Right lobe of liver (tissue), 6 donors: ENCODE measurements at regions not wholly inside any gene's neighbourhood (a gene's known extent, or its start where the extent isn't known, plus 50 kb on each side); places are given as distances from the start of the nearest gene placed in this dataset.
A peak's percentile ranks its signal among the peaks of the same experiment; 100 is the strongest.

Source experiments
- ATAC-seq, 4 donors: fragments of 200-7000 bp; cut with Tn5 transposase; one replicate each; pipeline ENCODE4 v1.9.1; 2020; ENCODE audit warnings: mild to moderate bottlenecking in 4 of 4, moderate library complexity in 4 of 4
- DNase-seq, 3 donors: peaks; one replicate each; pipeline ENCODE4 v3.0.0-alpha.2; 2020
- H3K27ac ChIP-seq, 3 donors: fragments of 200-600 bp; one replicate each; pipeline ENCODE4 v1.8.0; 2022
- H3K27me3 ChIP-seq, 2 donors: fragments of 200-600 bp; one replicate each; pipeline ENCODE4 v1.8.0; 2022
- H3K36me3 ChIP-seq, 4 donors: fragments of 200-600 bp; sonication (generic) in 1 of 4; one replicate each; pipeline versions ENCODE4 v1.5.1 to v1.8.0; 2017 to 2022; ENCODE audit warnings: control low read depth in 1 of 4
- H3K4me1 ChIP-seq, 4 donors: fragments of 200-600 bp; sonication (generic) in 1 of 4; one replicate each; pipeline versions ENCODE4 v1.5.1 to v1.8.0; 2017 to 2022; ENCODE audit warnings: control low read depth in 1 of 4
- H3K4me3 ChIP-seq, 3 donors: fragments of 200-600 bp; one replicate each; pipeline ENCODE4 v1.8.0; 2022
- H3K9me3 ChIP-seq, 4 donors: fragments of 200-600 bp; sonication (generic) in 1 of 4; one replicate each; pipeline versions ENCODE4 v1.5.1 to v1.8.0; 2017 to 2022; ENCODE audit warnings: control low read depth in 1 of 4
- CTCF ChIP-seq, 4 donors: fragments of 200-600 bp in 3 of 4; fragments of 450-650 bp in 1 of 4; IDR thresholded peaks; one replicate each; pipeline versions ENCODE4 v1.5.1 to v1.8.0; 2016 to 2022; ENCODE audit warnings: antibody characterized with exemption in 4 of 4, mild to moderate bottlenecking in 2 of 4
- POLR2A ChIP-seq: fragments of 450-650 bp; IDR thresholded peaks from one replicate; pipeline ENCODE4 v1.6.1; 2017; ENCODE audit warnings: antibody characterized with exemption, mild to moderate bottlenecking
- WGBS: methylation state at CpG from one replicate; pipeline ENCODE4 v1.1.6; 2018; ENCODE audit warnings: low coverage, low lambda C conversion rate; ENCODE audit not compliant: insufficient coverage; ENCODE audit errors: missing lambda C conversion rate; 5-methylcytosine and 5-hydroxymethylcytosine counted together
- intact Hi-C, 2 donors: fragments of 100-400 bp; cut with DNase I; formaldehyde crosslinking; loops; one replicate each; pipeline versions ENCODE4 v1.11.2 to v1.14.1; 2022
- donor health status: DM: no; HTN: yes; CAD: no.
- donor health status: DM: no; HTN: no; CAD: no.
- donor health status: DM: no; HTN: no; CAD: no.
- donor health status: DM: no; HTN: yes; CAD: no.
- donor health status: DM: no; HTN: yes; CAD: no.

- Histone ChIP-seq H3K4me1 (peaks cover 0 to 6% (median 0%) of the 10 kb centered on the region in 4 donors), H3K4me3 (no peak overlapping the region), H3K27me3 (no peaks in the 10 kb centered on the region), H3K27ac (no peak overlapping the region), H3K36me3 (no peaks in the 10 kb centered on the region), H3K9me3 (no peaks in the 10 kb centered on the region)
- TF ChIP-seq CTCF (IDR thresholded peaks at IDR 0.05) (peak in 3 of 4 donors; percentile 87 to 97 (median 95)), POLR2A (no peak)
- intact Hi-C loops, result no loop called here
- WGBS, result 5% methylated on average over 8 of the region's 15 CpGs
- peak; percentile 59 to 76 (median 64) for DNase-seq
- peak; percentile 78 to 93 (median 90) for ATAC-seq
Measured at GRCh38 chr1:96966536-96967138, 245.1 kb downstream of the PTBP2 start.

GRCh38 chr1:96967311-96967710, 245.7 kb downstream of the PTBP2 start:
- Histone ChIP-seq H3K9me3 (no peaks in the 10 kb centered on the region), H3K36me3 (no peaks in the 10 kb centered on the region), H3K27ac (no peak overlapping the region), H3K4me1 (peaks cover 0 to 12% (median 0%) of the 10 kb centered on the region in 4 donors), H3K27me3 (no peaks in the 10 kb centered on the region), H3K4me3 (no peak overlapping the region)
- intact Hi-C loops, result no loop called here
- WGBS, result 56% methylated on average over 8 of the region's 8 CpGs
- TF ChIP-seq POLR2A (no peak), CTCF (IDR thresholded peaks at IDR 0.05) (no peak)
- DNase-seq (no peak), ATAC-seq (no peak)

GRCh38 chr1:96968541-96968940, 247.0 kb downstream of the PTBP2 start:
- DNase-seq, result no peak
- H3K4me1 ChIP-seq, result peaks cover 0 to 12% (median 0%) of the 10 kb centered on the region in 4 donors

GRCh38 chr1:96968983-96969382, 247.4 kb downstream of the PTBP2 start:
- 62% methylated on average over 4 of the region's 4 CpGs for WGBS
- DNase-seq (no peak), ATAC-seq (peak in 1 of 4 donors; percentile 7)
- Histone ChIP-seq H3K36me3 (no peaks in the 10 kb centered on the region), H3K4me3 (no peak overlapping the region), H3K4me1 (peaks cover 0 to 12% (median 0%) of the 10 kb centered on the region in 4 donors), H3K9me3 (no peaks in the 10 kb centered on the region), H3K27ac (no peak overlapping the region), H3K27me3 (no peaks in the 10 kb centered on the region)
- no peak for TF ChIP-seq POLR2A
- no peak for TF ChIP-seq CTCF (IDR thresholded peaks at IDR 0.05)
- intact Hi-C loops, result no loop called here

More at GRCh38 chr1:96968541-96968940, 247.0 kb downstream of the PTBP2 start:
- no peaks in the 10 kb centered on the region for H3K27me3 ChIP-seq
- TF ChIP-seq POLR2A, result no peak
- no peak for TF ChIP-seq CTCF (IDR thresholded peaks at IDR 0.05)
- H3K36me3 ChIP-seq, result no peaks in the 10 kb centered on the region
- no peak overlapping the region for H3K4me3 ChIP-seq
- no peak for ATAC-seq
- H3K27ac ChIP-seq, result no peak overlapping the region
- intact Hi-C loops, result no loop called here
- no peaks in the 10 kb centered on the region for H3K9me3 ChIP-seq
- WGBS, result 70% methylated on average over 7 of the region's 7 CpGs
